GM06990 (cell line): ENCODE measurements at regions not wholly inside any gene's neighbourhood (a gene's known extent, or its start where the extent isn't known, plus 50 kb on each side); places are given as distances from the start of the nearest gene placed in this dataset.

Experiments
- DNase-seq: peaks from one replicate; pipeline ENCODE4 v3.0.0-alpha.2; 2011; ENCODE audit not compliant: insufficient read length; ENCODE audit errors: extremely low read depth
- H3K27me3 ChIP-seq: replicated peaks from 2 replicates; pipeline ENCODE4 v1.6.0; 2011; ENCODE audit warnings: low read length; ENCODE audit not compliant: control insufficient read depth, insufficient read depth
- H3K36me3 ChIP-seq: 2 replicates; pipeline ENCODE4 v1.5.1; 2011; ENCODE audit warnings: low read length; ENCODE audit not compliant: control insufficient read depth, insufficient read depth
- H3K4me3 ChIP-seq: replicated peaks from 2 replicates; pipeline ENCODE4 v1.5.1; 2011; ENCODE audit warnings: low read depth, mild to moderate bottlenecking, control low read depth, low read length
- TF ChIP-seq, protein P1 (sequence below): IDR thresholded peaks from 2 replicates; pipeline ENCODE4 v1.5.1; 2011; ENCODE audit warnings: low read length, control low read depth, mild to moderate bottlenecking, inconsistent platforms; ENCODE audit not compliant: insufficient read depth, poor library complexity, severe bottlenecking

DNA sequence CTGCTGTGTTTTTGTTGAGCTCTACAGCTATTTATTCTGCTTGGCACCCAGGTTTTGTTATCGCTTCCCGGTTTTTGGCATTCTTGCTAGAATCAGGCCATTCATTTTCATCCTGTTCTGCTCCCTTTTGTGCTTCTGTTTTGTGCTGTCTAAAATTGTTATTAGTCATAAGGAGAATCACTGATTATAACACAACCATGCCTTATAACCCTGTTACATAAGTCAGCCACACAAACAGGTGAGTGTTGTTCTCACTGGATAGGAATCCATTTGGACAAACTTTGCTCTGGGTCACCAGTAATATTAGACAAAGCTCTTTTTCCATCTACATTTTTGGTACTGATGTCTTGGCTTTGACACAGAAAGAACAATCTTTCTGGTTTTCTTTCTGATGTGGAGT lies 622.8 kb downstream of the PSAT1 start:
- DNase-seq, result no peak
- H3K27me3 ChIP-seq, result no peaks in the 10 kb centered on the region
- no peak overlapping the region for H3K4me3 ChIP-seq
- TF ChIP-seq, protein P1, sequence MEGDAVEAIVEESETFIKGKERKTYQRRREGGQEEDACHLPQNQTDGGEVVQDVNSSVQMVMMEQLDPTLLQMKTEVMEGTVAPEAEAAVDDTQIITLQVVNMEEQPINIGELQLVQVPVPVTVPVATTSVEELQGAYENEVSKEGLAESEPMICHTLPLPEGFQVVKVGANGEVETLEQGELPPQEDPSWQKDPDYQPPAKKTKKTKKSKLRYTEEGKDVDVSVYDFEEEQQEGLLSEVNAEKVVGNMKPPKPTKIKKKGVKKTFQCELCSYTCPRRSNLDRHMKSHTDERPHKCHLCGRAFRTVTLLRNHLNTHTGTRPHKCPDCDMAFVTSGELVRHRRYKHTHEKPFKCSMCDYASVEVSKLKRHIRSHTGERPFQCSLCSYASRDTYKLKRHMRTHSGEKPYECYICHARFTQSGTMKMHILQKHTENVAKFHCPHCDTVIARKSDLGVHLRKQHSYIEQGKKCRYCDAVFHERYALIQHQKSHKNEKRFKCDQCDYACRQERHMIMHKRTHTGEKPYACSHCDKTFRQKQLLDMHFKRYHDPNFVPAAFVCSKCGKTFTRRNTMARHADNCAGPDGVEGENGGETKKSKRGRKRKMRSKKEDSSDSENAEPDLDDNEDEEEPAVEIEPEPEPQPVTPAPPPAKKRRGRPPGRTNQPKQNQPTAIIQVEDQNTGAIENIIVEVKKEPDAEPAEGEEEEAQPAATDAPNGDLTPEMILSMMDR, result no peak
- H3K36me3 ChIP-seq, result no peaks in the 10 kb centered on the region

DNA sequence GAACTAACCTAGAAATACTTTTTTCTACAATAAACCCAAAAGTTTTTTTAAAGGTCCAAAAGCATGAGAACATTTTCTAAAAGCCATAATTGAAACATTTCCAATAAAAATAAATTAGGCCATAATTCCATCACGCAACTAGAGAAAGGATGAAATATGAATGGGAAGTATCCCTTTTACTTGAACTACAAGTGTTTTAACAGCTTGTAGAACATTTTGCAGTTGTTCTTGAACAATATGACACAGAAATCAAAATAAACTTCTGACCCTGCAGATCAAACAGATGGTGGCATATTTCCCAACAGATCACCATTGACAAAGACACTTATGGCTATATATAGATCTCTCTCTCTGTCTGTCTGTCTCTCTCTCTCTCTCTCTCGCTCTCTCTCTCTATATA lies 624.4 kb downstream of the PSAT1 start:
- Histone ChIP-seq H3K36me3 (no peaks in the 10 kb centered on the region), H3K4me3 (no peak overlapping the region), H3K27me3 (no peaks in the 10 kb centered on the region)
- no peak for DNase-seq
- TF ChIP-seq, protein P1, result no peak

DNA sequence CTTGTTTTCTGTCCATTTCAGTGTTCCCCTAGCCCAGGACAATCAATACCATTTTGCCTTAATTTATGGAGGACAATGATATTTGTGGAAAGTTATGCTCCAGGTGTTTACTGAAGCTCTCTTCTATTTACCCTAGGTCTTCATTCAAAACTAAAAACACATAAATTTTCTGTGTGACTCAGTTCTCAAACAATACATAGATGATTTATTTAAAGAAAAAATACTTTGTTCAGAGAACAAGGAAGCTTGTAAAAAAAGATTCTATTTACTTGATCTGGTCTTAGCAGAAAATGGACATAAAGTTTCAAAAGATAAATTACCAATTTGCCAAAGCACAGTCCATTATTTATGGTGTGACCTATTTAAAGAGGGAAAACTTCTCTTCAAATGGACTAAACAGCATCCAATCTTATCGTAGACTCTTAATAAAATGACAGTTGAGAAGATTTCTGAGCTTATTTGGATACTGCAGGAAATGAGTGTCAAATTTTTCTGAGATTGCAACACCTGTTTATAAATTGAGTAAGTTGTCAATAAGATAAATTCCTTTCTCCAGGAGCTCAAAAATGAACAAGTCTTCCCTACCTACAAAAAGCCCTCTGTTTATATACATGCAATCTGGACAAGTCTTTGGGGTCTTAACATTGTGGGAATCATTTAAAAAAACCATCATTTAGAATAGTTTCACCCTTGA lies 627.2 kb downstream of the PSAT1 start:
- Histone ChIP-seq H3K36me3 (no peaks in the 10 kb centered on the region), H3K27me3 (no peaks in the 10 kb centered on the region), H3K4me3 (no peak overlapping the region)
- DNase-seq, result no peak
- TF ChIP-seq, protein P1, result no peak

DNA sequence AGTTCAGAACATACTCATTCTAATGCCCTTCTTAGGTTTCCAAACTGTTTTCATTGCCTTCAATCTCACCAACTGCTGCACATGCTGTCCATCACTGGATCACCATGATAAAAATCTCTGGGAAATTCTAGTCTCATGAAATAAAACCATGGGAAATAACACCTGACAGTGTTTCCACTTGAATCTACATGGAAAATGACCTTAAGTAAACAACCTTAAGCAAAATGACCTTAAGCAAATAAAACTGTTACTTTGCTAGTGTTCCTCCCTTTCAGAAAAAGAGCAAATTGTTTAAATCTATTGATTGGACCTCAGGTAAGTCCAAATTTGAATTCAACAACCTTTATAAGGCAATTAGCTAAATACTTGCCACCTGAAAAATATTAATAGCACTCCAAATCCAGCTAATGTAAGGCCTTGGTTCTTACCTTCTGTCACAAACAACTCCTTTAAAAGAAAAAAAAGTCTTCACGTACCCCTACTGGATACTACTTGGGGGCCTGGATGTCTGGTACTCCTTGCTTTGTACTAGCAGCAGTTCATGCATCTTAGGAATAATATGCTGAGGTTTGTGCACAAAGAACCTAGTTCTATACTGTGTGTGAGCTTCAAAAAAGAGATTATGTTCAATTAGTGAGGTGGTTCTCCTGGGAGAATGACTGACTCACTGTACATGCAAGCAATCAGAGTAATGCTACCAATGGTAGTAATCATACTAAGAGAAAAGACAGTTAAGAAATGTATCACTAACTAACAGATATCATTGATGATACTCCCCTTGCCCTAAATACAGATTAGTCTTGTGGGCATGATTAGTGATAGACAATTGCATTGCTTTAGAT lies 630.4 kb downstream of the PSAT1 start:
- H3K4me3 ChIP-seq, result no peak overlapping the region
- TF ChIP-seq, protein P1, result no peak
- no peaks in the 10 kb centered on the region for H3K36me3 ChIP-seq
- H3K27me3 ChIP-seq, result no peaks in the 10 kb centered on the region
- no peak for DNase-seq

DNA sequence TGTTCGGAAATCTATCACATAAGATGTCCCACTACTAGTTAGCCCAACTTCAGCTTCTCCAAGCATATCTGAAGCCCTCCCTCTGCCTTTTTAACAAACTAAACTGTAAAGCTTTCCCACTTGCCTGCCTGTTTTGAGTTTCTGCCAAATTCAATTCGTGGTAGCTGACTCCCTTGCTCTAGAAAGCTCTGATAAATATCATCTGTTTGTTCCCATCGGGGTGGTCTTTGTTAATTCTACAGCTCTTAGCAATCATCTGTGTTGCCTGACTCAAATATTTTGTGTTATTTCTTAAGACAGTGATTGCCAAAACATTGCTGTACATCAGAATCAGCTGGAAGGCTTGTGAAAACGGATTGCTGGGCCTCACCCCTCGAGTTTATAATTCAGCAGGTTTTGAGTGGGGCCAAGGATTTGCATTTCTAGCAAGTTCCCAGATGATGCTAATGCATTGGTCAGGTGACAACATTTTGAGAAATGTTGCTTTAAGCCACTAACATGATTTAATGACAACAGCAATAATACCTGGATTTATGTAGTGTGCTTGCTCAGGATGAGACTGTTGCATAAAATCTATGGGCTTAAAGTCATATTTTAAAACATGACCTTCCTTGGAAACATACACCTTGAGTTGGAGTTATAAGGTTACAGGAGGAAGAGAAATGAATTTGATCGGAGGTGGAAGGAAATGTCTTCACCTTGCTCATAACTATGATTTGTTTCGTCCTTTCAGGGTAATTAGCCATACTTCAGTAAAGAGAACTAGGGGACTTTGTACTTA lies 631.9 kb downstream of the PSAT1 start:
- Histone ChIP-seq H3K27me3 (no peaks in the 10 kb centered on the region), H3K4me3 (no peak overlapping the region), H3K36me3 (no peaks in the 10 kb centered on the region)
- DNase-seq, result no peak
- TF ChIP-seq, protein P1, result no peak
